ENCODE measurements at regions not wholly inside any gene's neighbourhood (a gene's known extent, or its start where the extent isn't known, plus 50 kb on each side); places are given as distances from the start of the nearest gene placed in this dataset.

DNA sequence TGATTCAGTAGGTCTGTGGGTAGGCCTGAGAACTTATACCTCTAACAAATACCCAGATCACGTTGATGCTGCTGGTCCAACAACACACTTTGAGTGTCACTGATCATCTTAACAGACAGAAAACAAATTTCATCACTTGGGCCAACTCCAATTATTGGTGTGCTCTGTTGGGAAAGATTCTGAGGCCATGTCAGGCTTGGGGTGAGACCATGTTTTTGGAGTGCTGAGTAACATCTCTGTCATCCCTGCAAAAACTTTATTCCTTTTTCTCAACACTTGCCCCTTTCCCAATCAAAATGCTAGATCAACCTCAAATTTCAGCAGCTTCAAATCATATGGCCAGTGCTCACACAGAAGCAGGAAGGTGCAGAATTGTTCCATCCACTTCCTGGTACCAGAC, 108.8 kb upstream of the TENT5A start:
- TF ChIP-seq, protein P1, sequence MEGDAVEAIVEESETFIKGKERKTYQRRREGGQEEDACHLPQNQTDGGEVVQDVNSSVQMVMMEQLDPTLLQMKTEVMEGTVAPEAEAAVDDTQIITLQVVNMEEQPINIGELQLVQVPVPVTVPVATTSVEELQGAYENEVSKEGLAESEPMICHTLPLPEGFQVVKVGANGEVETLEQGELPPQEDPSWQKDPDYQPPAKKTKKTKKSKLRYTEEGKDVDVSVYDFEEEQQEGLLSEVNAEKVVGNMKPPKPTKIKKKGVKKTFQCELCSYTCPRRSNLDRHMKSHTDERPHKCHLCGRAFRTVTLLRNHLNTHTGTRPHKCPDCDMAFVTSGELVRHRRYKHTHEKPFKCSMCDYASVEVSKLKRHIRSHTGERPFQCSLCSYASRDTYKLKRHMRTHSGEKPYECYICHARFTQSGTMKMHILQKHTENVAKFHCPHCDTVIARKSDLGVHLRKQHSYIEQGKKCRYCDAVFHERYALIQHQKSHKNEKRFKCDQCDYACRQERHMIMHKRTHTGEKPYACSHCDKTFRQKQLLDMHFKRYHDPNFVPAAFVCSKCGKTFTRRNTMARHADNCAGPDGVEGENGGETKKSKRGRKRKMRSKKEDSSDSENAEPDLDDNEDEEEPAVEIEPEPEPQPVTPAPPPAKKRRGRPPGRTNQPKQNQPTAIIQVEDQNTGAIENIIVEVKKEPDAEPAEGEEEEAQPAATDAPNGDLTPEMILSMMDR (IDR thresholded peaks at IDR 0.05; ENCODE audit: extremely low read depth in 1 of 2, insufficient read depth in 1 of 2, low read depth in 1 of 2, low read length in 2 of 2) = no peak
- Histone ChIP-seq H3K9ac (replicated peaks; ENCODE audit: extremely low read depth, insufficient read depth, low read length) (no peak overlapping the region), H3K4me1 (ENCODE audit: control insufficient read depth, extremely low read depth, insufficient read depth, low read length) (peaks cover 25% of the 10 kb centered on the region), H3K27ac (ENCODE audit: insufficient read depth, low read depth, low read length) (no peak overlapping the region), H3K79me2 (ENCODE audit: control insufficient read depth, insufficient read depth, low read length) (no peaks in the 10 kb centered on the region), H3K9me3 (replicated peaks; ENCODE audit: control insufficient read depth, insufficient read depth, low read length) (no peaks in the 10 kb centered on the region), H4K20me1 (replicated peaks; ENCODE audit: control insufficient read depth, extremely low read depth, insufficient read depth, low read length) (no peaks in the 10 kb centered on the region), H3K27me3 (ENCODE audit: control insufficient read depth in 2 of 2, insufficient read depth in 2 of 2, low read length in 2 of 2) (no peaks in the 10 kb centered on the region), H3K4me2 (ENCODE audit: insufficient read depth, low read length) (no peak overlapping the region), H3K4me3 (replicated peaks in 1 of 3; ENCODE audit: insufficient read depth in 1 of 3, low read depth in 1 of 3, low read length in 3 of 3) (no peak overlapping the region), H3K36me3 (ENCODE audit: control insufficient read depth in 2 of 2, extremely low read depth in 1 of 2, insufficient read depth in 2 of 2, low read length in 2 of 2) (no peaks in the 10 kb centered on the region), H3K9me1 (replicated peaks; ENCODE audit: control insufficient read depth, extremely low read depth, insufficient read depth, low read length) (no peaks in the 10 kb centered on the region), H2AFZ (ENCODE audit: low read depth, low read length) (no peak overlapping the region)
- FAIRE-seq (no peak), DNase-seq (ENCODE audit: low read depth, low spot score) (no peak)
- ChIA-PET CTCF (no interaction called here), POLR2A (no interaction called here)
- intact Hi-C loops (cut with micrococcal nuclease) (loop anchor here (10.0 kb wide), 1 partner anchor 1406 kb away; no protein-coding TSS in a partner anchor), dilution Hi-C loops (cut with MboI; ENCODE audit: extremely low pct_ligation_motif_present, low sequenced_read_pairs) (no loop called here)
- BruUV-seq (replicated peaks) = no TSS peak

DNA sequence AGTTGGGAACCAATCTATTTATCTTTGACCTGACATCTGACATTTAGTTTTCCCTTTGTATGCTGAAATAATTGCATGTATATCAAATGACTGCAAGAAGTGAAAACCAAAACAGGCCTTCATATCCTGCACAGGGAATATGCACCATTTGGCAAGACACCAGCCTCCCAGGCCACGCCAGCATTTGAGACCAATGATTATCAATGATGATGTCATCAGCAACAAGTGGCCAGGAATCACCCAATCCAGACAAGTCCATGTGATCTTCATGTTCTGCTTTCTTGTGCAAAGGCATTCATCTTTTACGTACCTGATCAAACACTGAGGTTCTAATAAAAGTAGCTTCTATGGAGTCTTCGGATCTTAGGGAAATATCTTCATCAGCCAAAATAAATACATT, 107.4 kb upstream of the TENT5A start:
- Histone ChIP-seq H3K27ac (ENCODE audit: insufficient read depth, low read depth, low read length) (no peak overlapping the region), H3K4me2 (ENCODE audit: insufficient read depth, low read length) (no peak overlapping the region), H3K79me2 (ENCODE audit: control insufficient read depth, insufficient read depth, low read length) (no peaks in the 10 kb centered on the region), H3K4me1 (ENCODE audit: control insufficient read depth, extremely low read depth, insufficient read depth, low read length) (peaks cover 12% of the 10 kb centered on the region), H2AFZ (ENCODE audit: low read depth, low read length) (no peak overlapping the region), H3K9ac (replicated peaks; ENCODE audit: extremely low read depth, insufficient read depth, low read length) (no peak overlapping the region), H3K27me3 (ENCODE audit: control insufficient read depth in 2 of 2, insufficient read depth in 2 of 2, low read length in 2 of 2) (no peaks in the 10 kb centered on the region), H4K20me1 (replicated peaks; ENCODE audit: control insufficient read depth, extremely low read depth, insufficient read depth, low read length) (no peaks in the 10 kb centered on the region), H3K9me1 (replicated peaks; ENCODE audit: control insufficient read depth, extremely low read depth, insufficient read depth, low read length) (no peaks in the 10 kb centered on the region), H3K9me3 (replicated peaks; ENCODE audit: control insufficient read depth, insufficient read depth, low read length) (no peaks in the 10 kb centered on the region), H3K36me3 (ENCODE audit: control insufficient read depth in 2 of 2, extremely low read depth in 1 of 2, insufficient read depth in 2 of 2, low read length in 2 of 2) (no peaks in the 10 kb centered on the region), H3K4me3 (replicated peaks in 1 of 3; ENCODE audit: insufficient read depth in 1 of 3, low read depth in 1 of 3, low read length in 3 of 3) (no peak overlapping the region)
- FAIRE-seq (no peak), DNase-seq (ENCODE audit: low read depth, low spot score) (peak; percentile 28)
- TF ChIP-seq FOS (IDR thresholded peaks at IDR 0.05; ENCODE audit: borderline replicate concordance, insufficient read depth, low read length) = no peak
- no peak for TF ChIP-seq JUN (IDR thresholded peaks at IDR 0.05; ENCODE audit: borderline replicate concordance, insufficient read depth, insufficient read length, low read depth)
- no peak for TF ChIP-seq MYC (IDR thresholded peaks at IDR 0.05; ENCODE audit: low read depth, low read length)
- no peak for TF ChIP-seq POLR2AphosphoS5 (IDR thresholded peaks at IDR 0.05; ENCODE audit: insufficient read depth, low read depth, low read length)
- TF ChIP-seq POLR2A (IDR thresholded peaks at IDR 0.05; ENCODE audit: low read depth, low read length) = no peak
- TF ChIP-seq, protein P1 (IDR thresholded peaks at IDR 0.05; ENCODE audit: extremely low read depth in 1 of 2, insufficient read depth in 1 of 2, low read depth in 1 of 2, low read length in 2 of 2) = no peak
- TF ChIP-seq EZH2 (IDR thresholded peaks at IDR 0.05; ENCODE audit: borderline replicate concordance, low read depth, low read length, severe bottlenecking) = no peak
- TF ChIP-seq GATA2 (IDR thresholded peaks at IDR 0.05; ENCODE audit: insufficient read depth, insufficient read length, low read depth, low read length) = no peak
- TF ChIP-seq, protein P2, sequence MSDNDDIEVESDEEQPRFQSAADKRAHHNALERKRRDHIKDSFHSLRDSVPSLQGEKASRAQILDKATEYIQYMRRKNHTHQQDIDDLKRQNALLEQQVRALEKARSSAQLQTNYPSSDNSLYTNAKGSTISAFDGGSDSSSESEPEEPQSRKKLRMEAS (IDR thresholded peaks at IDR 0.05; ENCODE audit: insufficient read depth, insufficient read length) = no peak
- no TSS peak for BruUV-seq (replicated peaks)
- ChIA-PET POLR2A (no interaction called here), CTCF (no interaction called here)
- dilution Hi-C loops (cut with MboI; ENCODE audit: extremely low pct_ligation_motif_present, low sequenced_read_pairs) (no loop called here), intact Hi-C loops (cut with micrococcal nuclease) (loop anchor here (10.0 kb wide), 1 partner anchor 1405 kb away; no protein-coding TSS in a partner anchor)

Measured in endothelial cell of umbilical vein (primary cell).